Heart right ventricle (tissue), 16 donors: ENCODE measurements at regions not wholly inside any gene's neighbourhood (a gene's known extent, or its start where the extent isn't known, plus 50 kb on each side); places are given as distances from the start of the nearest gene placed in this dataset.

ENCODE experiments used
- ATAC-seq, 8 donors: fragments of 200-7000 bp; cut with Tn5 transposase; one replicate each; pipeline ENCODE4 v1.9.1; 2020; ENCODE audit warnings: mild to moderate bottlenecking in 8 of 8, moderate library complexity in 8 of 8, moderate number of reproducible peaks in 1 of 8
- DNase-seq, 2 donors: peaks; one replicate each; pipeline ENCODE4 v3.0.0-alpha.2; 2020
- H3K27ac ChIP-seq, 10 donors: fragments of 200-600 bp; sonication (generic) in 2 of 10; one replicate each; pipeline versions ENCODE4 v1.5.0 to v1.8.0; 2020 to 2022; ENCODE audit warnings: mild to moderate bottlenecking in 3 of 10
- H3K27me3 ChIP-seq, 7 donors: fragments of 200-600 bp; one replicate each; pipeline ENCODE4 v1.8.0; 2021 to 2022; ENCODE audit warnings: mild to moderate bottlenecking in 2 of 7
- H3K36me3 ChIP-seq, 9 donors: fragments of 200-600 bp; sonication (generic) in 1 of 9; one replicate each; pipeline versions ENCODE4 v1.5.0 to v1.8.0; 2020 to 2022; ENCODE audit warnings: mild to moderate bottlenecking in 2 of 9
- H3K4me1 ChIP-seq, 9 donors: fragments of 200-600 bp; sonication (generic) in 1 of 9; one replicate each; pipeline versions ENCODE4 v1.5.0 to v1.8.0; 2020 to 2022; ENCODE audit warnings: mild to moderate bottlenecking in 4 of 9
- H3K4me3 ChIP-seq, 10 donors: fragments of 200-600 bp; sonication (generic) in 2 of 10; one replicate each; pipeline versions ENCODE4 v1.5.0 to v1.8.0; 2020 to 2022; ENCODE audit warnings: mild to moderate bottlenecking in 7 of 10, moderate library complexity in 2 of 10
- H3K9me3 ChIP-seq, 11 donors: fragments of 200-600 bp in 10 of 11; sonication (generic) in 2 of 11; one replicate each; pipeline versions ENCODE4 v1.5.0 to v1.8.0; 2013 to 2022; ENCODE audit warnings: mild to moderate bottlenecking in 2 of 11, control low read depth in 1 of 11, moderate library complexity in 1 of 11
- CTCF ChIP-seq, 9 donors: fragments of 200-600 bp; sonication (generic) in 2 of 9; IDR thresholded peaks; one replicate each; pipeline versions ENCODE4 v1.5.0 to v1.8.0; 2021 to 2022; ENCODE audit warnings: antibody characterized with exemption in 9 of 9, mild to moderate bottlenecking in 5 of 9, moderate library complexity in 1 of 9
- WGBS, 2 donors: extraction: QIAGEN DNeasy Blood & Tissue Kit; methylation state at CpG; one replicate each; pipeline ENCODE4 v1.1.7; 2013; ENCODE audit warnings: inconsistent platforms in 1 of 2; 5-methylcytosine and 5-hydroxymethylcytosine counted together
- intact Hi-C, 10 donors: fragments of 100-400 bp; cut with DNase I; formaldehyde crosslinking; loops; one replicate each; pipeline versions ENCODE4 v1.11.1 to v1.14.2; 2022
- donor health status: Arrhythmogenic right ventricular cardiomyopathy.
- donor health status: ischemic (EF 13 %, LVEDD 7.1; RV severe dilation, severe dysfunction).
- donor health status: healthy with polysubstance abuse.
- donor health status: DM: no; HTN: yes; CAD: no.
- donor health status: DM: no; HTN: no; CAD: no.
- donor health status: ischemic (EF 25% LVEDD 6.9; RV normal size, moderate dysfunction).
- donor health status: ischemic (EF 25% LVEDD 5.7; RV mildly dilated, moderate dysfunction).
- donor health status: healthy.
- donor health status: DM: yes; HTN: yes; CAD: no.
- donor health status: Ischemic cardiomyopathy.
- donor health status: ischemic (EF 35%, LVEDD 5.7; RV mildly dilated, moderate dysfunction).
- donor health status: nonischemic (EF 11% LVEDD 7.7; RV severe dilation, severe dysfunction).
- donor health status: DM: yes; HTN: yes; CAD: no.
- donor health status: PGD.
- donor health status: ischemic (EF 29% LVEDD 5.4; RV normal size, mild dysfunction).
- donor health status: nonischemic (EF 23%, LVEDD 6.1; RV moderate dilation, normal function).

GRCh38 chr4:29415771-29416170 lies 1304.4 kb upstream of the PCDH7 start:
- H3K4me1 ChIP-seq = no peaks in the 10 kb centered on the region
- no peak overlapping the region for H3K27ac ChIP-seq
- DNase-seq (no peak), ATAC-seq (no peak)
- TF ChIP-seq CTCF (IDR thresholded peaks at IDR 0.05) = no peak
- intact Hi-C loops = no loop called here
- H3K4me3 ChIP-seq = no peak overlapping the region
- WGBS, 2 donors = 77 to 84% methylated on average over 3 of the region's 3 CpGs
- no peaks in the 10 kb centered on the region for H3K27me3 ChIP-seq
- no peaks in the 10 kb centered on the region for H3K9me3 ChIP-seq
- no peaks in the 10 kb centered on the region for H3K36me3 ChIP-seq

DNA sequence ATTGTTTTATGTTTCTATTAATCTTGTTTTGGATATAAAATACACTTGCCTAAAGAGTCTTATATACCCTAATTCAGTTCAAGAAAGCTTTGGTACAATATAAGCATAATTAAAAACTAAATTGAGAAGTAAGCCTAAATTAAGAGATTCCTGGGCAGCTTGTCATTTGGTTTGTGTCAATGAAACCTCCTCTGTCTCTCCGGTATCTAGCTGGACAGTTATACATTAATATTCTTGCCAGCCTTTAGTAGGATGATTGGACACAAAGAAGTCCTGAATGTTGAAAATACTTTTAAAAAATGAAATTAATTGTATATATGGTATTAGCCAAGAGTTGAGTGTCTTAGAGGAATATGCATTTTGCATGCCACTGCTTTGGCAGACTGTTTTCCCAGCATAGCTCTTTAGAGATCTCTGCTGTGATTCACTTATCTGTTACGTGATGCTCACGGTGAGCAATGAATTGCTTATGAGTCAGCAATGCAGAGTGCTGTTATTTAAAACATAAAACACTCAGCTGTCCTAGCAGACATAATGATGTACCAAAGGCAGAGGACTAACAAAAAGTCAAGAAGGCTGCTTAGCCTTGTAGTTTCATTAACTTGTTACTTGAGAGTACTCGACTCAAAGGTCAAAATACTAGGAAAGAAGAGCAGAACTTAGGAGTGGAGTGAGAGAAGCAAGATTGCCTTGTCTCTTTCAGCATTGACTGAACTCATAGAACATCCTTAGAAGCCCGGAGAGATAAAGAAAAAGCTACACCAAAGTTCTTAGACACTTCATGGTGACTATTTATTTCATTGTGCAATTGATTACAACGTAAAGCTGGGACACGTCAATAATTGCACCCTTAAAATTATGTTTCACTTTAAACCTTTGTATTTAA lies 1296.1 kb upstream of the PCDH7 start:
- Histone ChIP-seq H3K36me3 (no peaks in the 10 kb centered on the region), H3K4me1 (no peaks in the 10 kb centered on the region), H3K27ac (no peak overlapping the region), H3K4me3 (no peak overlapping the region), H3K27me3 (no peaks in the 10 kb centered on the region), H3K9me3 (no peaks in the 10 kb centered on the region)
- WGBS, 2 donors = 66 to 68% methylated on average over 7 of the region's 7 CpGs
- ATAC-seq (no peak), DNase-seq (no peak)
- no peak for TF ChIP-seq CTCF (IDR thresholded peaks at IDR 0.05)
- intact Hi-C loops = no loop called here

- H3K27ac ChIP-seq = no peak overlapping the region
- ATAC-seq = no peak
- no peak for TF ChIP-seq CTCF (IDR thresholded peaks at IDR 0.05)
- no peaks in the 10 kb centered on the region for H3K4me1 ChIP-seq
- intact Hi-C loops = no loop called here
- no peaks in the 10 kb centered on the region for H3K36me3 ChIP-seq
- H3K4me3 ChIP-seq = no peak overlapping the region
- no peak for DNase-seq
- 68 to 72% methylated on average over 5 of the region's 5 CpGs for WGBS, 2 donors
- no peaks in the 10 kb centered on the region for H3K27me3 ChIP-seq
- peaks cover 0 to 3% (median 0%) of the 10 kb centered on the region in 11 donors for H3K9me3 ChIP-seq
Measured at GRCh38 chr4:29453303-29453820, 1266.8 kb upstream of the PCDH7 start.

DNA sequence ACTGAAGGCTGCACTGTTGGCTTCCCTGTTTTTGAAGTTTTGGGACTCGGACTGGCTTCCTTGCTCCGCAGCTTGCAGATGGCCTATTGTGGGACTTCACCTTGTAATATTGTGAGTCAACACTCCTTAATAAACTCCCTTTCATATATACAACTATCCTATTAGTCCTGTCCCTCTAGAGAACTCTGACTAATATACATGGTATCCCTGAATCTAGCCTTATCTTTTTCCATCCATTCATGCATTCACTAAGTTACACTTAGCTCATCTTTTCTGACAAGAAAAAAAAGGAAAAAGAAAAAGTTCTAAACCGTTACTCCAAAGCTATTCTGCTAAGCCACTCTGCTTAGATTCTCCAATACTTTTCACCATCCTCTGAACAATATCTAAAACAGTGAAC lies 1260.2 kb upstream of the PCDH7 start:
- H3K27me3 ChIP-seq = no peaks in the 10 kb centered on the region
- H3K27ac ChIP-seq = no peak overlapping the region
- no peaks in the 10 kb centered on the region for H3K4me1 ChIP-seq
- peaks cover 0 to 6% (median 0%) of the 10 kb centered on the region in 11 donors for H3K9me3 ChIP-seq
- no peaks in the 10 kb centered on the region for H3K36me3 ChIP-seq
- WGBS, 2 donors = 80 to 83% methylated on average over 3 of the region's 3 CpGs
- no peak overlapping the region for H3K4me3 ChIP-seq
- no peak for DNase-seq
- no peak for TF ChIP-seq CTCF (IDR thresholded peaks at IDR 0.05)
- intact Hi-C loops = no loop called here
- no peak for ATAC-seq
